ENCODE measurements at regions not wholly inside any gene's neighbourhood (a gene's known extent, or its start where the extent isn't known, plus 50 kb on each side); places are given as distances from the start of the nearest gene placed in this dataset.
"Not testable (repeated sequence)": the region's sequence is repeated elsewhere in the genome, so short reads cannot be mapped to it uniquely, and the experiment has no call there.

DNA sequence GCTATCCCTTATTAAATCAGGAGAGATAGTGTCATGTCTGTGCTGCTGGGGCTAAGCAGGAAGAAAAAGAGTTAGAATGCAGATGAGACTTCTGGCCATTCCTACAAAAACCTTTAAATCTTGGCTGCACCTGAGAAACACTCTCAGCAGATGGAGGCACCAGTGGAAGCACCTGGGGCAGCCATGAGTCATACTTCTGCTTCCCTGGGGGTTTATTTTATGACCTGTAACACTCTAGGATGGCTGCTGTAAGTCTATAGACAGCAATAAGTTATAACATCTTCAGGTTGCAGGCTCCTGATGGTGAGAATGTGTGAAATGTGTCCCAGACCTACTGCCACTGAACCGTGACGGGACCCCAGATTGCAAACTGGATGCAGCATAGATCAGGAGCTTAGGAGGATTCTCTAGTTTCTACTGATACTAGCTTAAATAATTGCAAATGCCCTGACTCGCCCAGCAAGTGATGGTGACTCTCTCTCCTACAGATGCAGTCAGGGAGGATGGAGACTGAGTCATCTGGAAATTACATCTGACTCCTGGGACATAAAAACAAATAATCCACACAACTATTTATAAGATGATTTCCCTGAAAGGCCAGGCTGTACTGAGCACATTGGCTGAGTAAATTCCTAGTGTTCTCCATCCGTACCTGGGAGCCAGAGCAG, 479.2 kb downstream of the RPIA start:
- not testable (repeated sequence) for TF ChIP-seq POLR2AphosphoS5 (IDR thresholded peaks at IDR 0.05; ENCODE audit: low read depth); CTCF (IDR thresholded peaks at IDR 0.05; ENCODE audit: insufficient read depth, low read length); REST (IDR thresholded peaks at IDR 0.05; ENCODE audit: insufficient replicate concordance, low read depth)

Data from HL-60 (cell line).